ENCODE measurements at regions not wholly inside any gene's neighbourhood (a gene's known extent, or its start where the extent isn't known, plus 50 kb on each side); places are given as distances from the start of the nearest gene placed in this dataset.
"Not testable (repeated sequence)": the region's sequence is repeated elsewhere in the genome, so short reads cannot be mapped to it uniquely, and the experiment has no call there.

- Histone ChIP-seq H3K4me1 (ENCODE audit: insufficient read depth, low read length, poor library complexity, severe bottlenecking) (peaks cover 7% of the 10 kb centered on the region), H3K4me2 (ENCODE audit: low read depth, low read length, poor library complexity, severe bottlenecking) (no peak overlapping the region), H3K79me2 (ENCODE audit: insufficient read depth, low read length) (no peaks in the 10 kb centered on the region), H3K9ac (ENCODE audit: low read depth, low read length, poor library complexity, severe bottlenecking) (no peak overlapping the region), H3K9me3 (ENCODE audit: insufficient read depth, low read depth, low read length) (no peaks in the 10 kb centered on the region), H3K27me3 (ENCODE audit: insufficient read depth, low read length, poor library complexity, severe bottlenecking) (no peaks in the 10 kb centered on the region), H4K20me1 (ENCODE audit: insufficient read depth, low read length, poor library complexity, severe bottlenecking) (no peaks in the 10 kb centered on the region), H3K36me3 (ENCODE audit: insufficient read depth, low read length) (no peaks in the 10 kb centered on the region), H3K4me3 (ENCODE audit: low read length, poor library complexity, severe bottlenecking) (no peak overlapping the region), H2AFZ (ENCODE audit: low read length) (no peak overlapping the region), H3K9me2 (replicated peaks; ENCODE audit: low read depth, low read length) (0 out of 2 replicates have a peak, but pooled peaks cover 3% of the 10 kb centered on the region), H3F3A (ENCODE audit: low read depth) (no peaks in the 10 kb centered on the region)
- TF ChIP-seq CTCF (conservative IDR thresholded peaks at IDR 0.05; ENCODE audit: low read length): no peak
- TF ChIP-seq EZH2phosphoT487 (IDR thresholded peaks at IDR 0.05; ENCODE audit: borderline replicate concordance): no peak
Observed at GRCh38 chr18:22286585-22286984, 117.2 kb downstream of the GATA6 start.

- Histone ChIP-seq H3K9ac (ENCODE audit: low read depth, low read length, poor library complexity, severe bottlenecking) (no peak overlapping the region), H3K9me2 (replicated peaks; ENCODE audit: low read depth, low read length) (0 out of 2 replicates have a peak, but pooled peaks cover 2% of the 10 kb centered on the region), H3K9me3 (ENCODE audit: insufficient read depth, low read depth, low read length) (no peaks in the 10 kb centered on the region), H2AFZ (ENCODE audit: low read length) (no peak overlapping the region), H3F3A (ENCODE audit: low read depth) (no peaks in the 10 kb centered on the region), H3K4me2 (ENCODE audit: low read depth, low read length, poor library complexity, severe bottlenecking) (no peak overlapping the region), H4K20me1 (ENCODE audit: insufficient read depth, low read length, poor library complexity, severe bottlenecking) (no peaks in the 10 kb centered on the region), H3K36me3 (ENCODE audit: insufficient read depth, low read length) (no peaks in the 10 kb centered on the region), H3K4me3 (ENCODE audit: low read length, poor library complexity, severe bottlenecking) (no peak overlapping the region), H3K27me3 (ENCODE audit: insufficient read depth, low read length, poor library complexity, severe bottlenecking) (no peaks in the 10 kb centered on the region), H3K4me1 (ENCODE audit: insufficient read depth, low read length, poor library complexity, severe bottlenecking) (peaks cover 7% of the 10 kb centered on the region), H3K79me2 (ENCODE audit: insufficient read depth, low read length) (no peaks in the 10 kb centered on the region)
- no peak for TF ChIP-seq CTCF (conservative IDR thresholded peaks at IDR 0.05; ENCODE audit: low read length)
- no peak for TF ChIP-seq EZH2phosphoT487 (IDR thresholded peaks at IDR 0.05; ENCODE audit: borderline replicate concordance)
Observed at GRCh38 chr18:22285361-22286140, 116.2 kb downstream of the GATA6 start.

GRCh38 chr18:22284581-22285360 is 115.4 kb downstream of the GATA6 start:
- Histone ChIP-seq H3K79me2 (ENCODE audit: insufficient read depth, low read length) (no peaks in the 10 kb centered on the region), H4K20me1 (ENCODE audit: insufficient read depth, low read length, poor library complexity, severe bottlenecking) (no peaks in the 10 kb centered on the region), H3K9ac (ENCODE audit: low read depth, low read length, poor library complexity, severe bottlenecking) (no peak overlapping the region), H3K4me2 (ENCODE audit: low read depth, low read length, poor library complexity, severe bottlenecking) (no peak overlapping the region), H3K4me3 (ENCODE audit: low read length, poor library complexity, severe bottlenecking) (no peak overlapping the region), H3K4me1 (ENCODE audit: insufficient read depth, low read length, poor library complexity, severe bottlenecking) (peaks cover 7% of the 10 kb centered on the region), H2AFZ (ENCODE audit: low read length) (no peak overlapping the region), H3K9me2 (replicated peaks; ENCODE audit: low read depth, low read length) (no peaks in the 10 kb centered on the region), H3K9me3 (ENCODE audit: insufficient read depth, low read depth, low read length) (no peaks in the 10 kb centered on the region), H3K36me3 (ENCODE audit: insufficient read depth, low read length) (no peaks in the 10 kb centered on the region), H3K27me3 (ENCODE audit: insufficient read depth, low read length, poor library complexity, severe bottlenecking) (no peaks in the 10 kb centered on the region), H3F3A (ENCODE audit: low read depth) (no peaks in the 10 kb centered on the region)
- TF ChIP-seq EZH2phosphoT487 (IDR thresholded peaks at IDR 0.05; ENCODE audit: borderline replicate concordance) (no peak), CTCF (conservative IDR thresholded peaks at IDR 0.05; ENCODE audit: low read length) (no peak)

GRCh38 chr18:22283855-22284254 is 114.5 kb downstream of the GATA6 start:
- not testable (repeated sequence) for H3K9me2 ChIP-seq (replicated peaks; ENCODE audit: low read depth, low read length); H3K9me3 ChIP-seq (ENCODE audit: insufficient read depth, low read depth, low read length); H2AFZ ChIP-seq (ENCODE audit: low read length); H3F3A ChIP-seq (ENCODE audit: low read depth); H4K20me1 ChIP-seq (ENCODE audit: insufficient read depth, low read length, poor library complexity, severe bottlenecking); H3K4me3 ChIP-seq (ENCODE audit: low read length, poor library complexity, severe bottlenecking); H3K4me2 ChIP-seq (ENCODE audit: low read depth, low read length, poor library complexity, severe bottlenecking); H3K79me2 ChIP-seq (ENCODE audit: insufficient read depth, low read length); H3K9ac ChIP-seq (ENCODE audit: low read depth, low read length, poor library complexity, severe bottlenecking); H3K36me3 ChIP-seq (ENCODE audit: insufficient read depth, low read length); H3K27me3 ChIP-seq (ENCODE audit: insufficient read depth, low read length, poor library complexity, severe bottlenecking); H3K4me1 ChIP-seq (ENCODE audit: insufficient read depth, low read length, poor library complexity, severe bottlenecking)
